ENCODE measurements at regions not wholly inside any gene's neighbourhood (a gene's known extent, or its start where the extent isn't known, plus 50 kb on each side); places are given as distances from the start of the nearest gene placed in this dataset.

DNA sequence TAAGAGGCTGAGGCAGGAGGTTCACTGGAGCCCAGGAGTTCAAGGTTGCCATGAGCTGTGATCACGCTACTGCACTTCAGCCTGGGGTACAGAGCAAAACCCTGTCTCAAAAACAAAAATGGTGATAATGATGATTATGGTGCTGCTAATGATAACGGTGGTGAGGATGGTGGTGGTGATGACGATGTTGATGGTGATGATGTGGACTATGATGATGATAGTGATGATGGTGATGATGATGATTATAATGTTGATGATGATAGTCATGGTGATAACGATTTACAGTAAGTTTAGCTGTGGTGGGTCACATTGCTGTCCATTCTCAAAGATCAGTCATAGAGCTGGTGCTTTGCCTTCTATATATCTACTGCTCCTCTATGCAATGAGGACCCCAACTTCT is 1340.6 kb downstream of the UQCRFS1 start:
- no peaks in the 10 kb centered on the region for H3K79me2 ChIP-seq (ENCODE audit: control insufficient read depth, insufficient read depth, low read length)
- no peaks in the 10 kb centered on the region for H3K27me3 ChIP-seq (ENCODE audit: control insufficient read depth in 2 of 2, insufficient read depth in 2 of 2, low read length in 2 of 2)
- no peak overlapping the region for H3K9ac ChIP-seq (replicated peaks; ENCODE audit: extremely low read depth, insufficient read depth, low read length)
- H3K4me2 ChIP-seq (ENCODE audit: insufficient read depth, low read length), result no peak overlapping the region
- no TSS peak for BruUV-seq (replicated peaks)
- intact Hi-C loops (cut with micrococcal nuclease) (no loop called here), dilution Hi-C loops (cut with MboI; ENCODE audit: extremely low pct_ligation_motif_present, low sequenced_read_pairs) (no loop called here)
- no peak overlapping the region for H3K27ac ChIP-seq (ENCODE audit: insufficient read depth, low read depth, low read length)
- H3K9me1 ChIP-seq (replicated peaks; ENCODE audit: control insufficient read depth, extremely low read depth, insufficient read depth, low read length), result no peaks in the 10 kb centered on the region
- ChIA-PET POLR2A (no interaction called here), CTCF (no interaction called here)
- H2AFZ ChIP-seq (ENCODE audit: low read depth, low read length), result no peak overlapping the region
- no peaks in the 10 kb centered on the region for H3K4me1 ChIP-seq (ENCODE audit: control insufficient read depth, extremely low read depth, insufficient read depth, low read length)
- no peak for TF ChIP-seq MAX (IDR thresholded peaks at IDR 0.05; ENCODE audit: insufficient read depth, insufficient read length)
- TF ChIP-seq FOS (IDR thresholded peaks at IDR 0.05; ENCODE audit: borderline replicate concordance, insufficient read depth, low read length), result no peak
- no peak for TF ChIP-seq MYC (IDR thresholded peaks at IDR 0.05; ENCODE audit: low read depth, low read length)
- TF ChIP-seq EZH2 (IDR thresholded peaks at IDR 0.05; ENCODE audit: borderline replicate concordance, low read depth, low read length, severe bottlenecking), result no peak
- TF ChIP-seq GATA2 (IDR thresholded peaks at IDR 0.05; ENCODE audit: insufficient read depth, insufficient read length, low read depth, low read length), result no peak
- TF ChIP-seq JUN (IDR thresholded peaks at IDR 0.05; ENCODE audit: borderline replicate concordance, insufficient read depth, insufficient read length, low read depth), result no peak
- no peak for TF ChIP-seq POLR2A (IDR thresholded peaks at IDR 0.05; ENCODE audit: low read depth, low read length)
- TF ChIP-seq CTCF (IDR thresholded peaks at IDR 0.05; ENCODE audit: extremely low read depth in 1 of 2, insufficient read depth in 1 of 2, low read depth in 1 of 2, low read length in 2 of 2), result no peak
- no peak for TF ChIP-seq POLR2AphosphoS5 (IDR thresholded peaks at IDR 0.05; ENCODE audit: insufficient read depth, low read depth, low read length)
- H4K20me1 ChIP-seq (replicated peaks; ENCODE audit: control insufficient read depth, extremely low read depth, insufficient read depth, low read length), result no peaks in the 10 kb centered on the region
- no peak for DNase-seq (ENCODE audit: low read depth, low spot score)
- H3K9me3 ChIP-seq (replicated peaks; ENCODE audit: control insufficient read depth, insufficient read depth, low read length), result peaks cover 8% of the 10 kb centered on the region
- H3K36me3 ChIP-seq (ENCODE audit: control insufficient read depth in 2 of 2, extremely low read depth in 1 of 2, insufficient read depth in 2 of 2, low read length in 2 of 2), result no peaks in the 10 kb centered on the region
- no peak for FAIRE-seq
- no peak overlapping the region for H3K4me3 ChIP-seq (replicated peaks in 1 of 3; ENCODE audit: insufficient read depth in 1 of 3, low read depth in 1 of 3, low read length in 3 of 3)

Measured in endothelial cell of umbilical vein (primary cell).